ENCODE measurements at regions not wholly inside any gene's neighbourhood (a gene's known extent, or its start where the extent isn't known, plus 50 kb on each side); places are given as distances from the start of the nearest gene placed in this dataset.

DNA sequence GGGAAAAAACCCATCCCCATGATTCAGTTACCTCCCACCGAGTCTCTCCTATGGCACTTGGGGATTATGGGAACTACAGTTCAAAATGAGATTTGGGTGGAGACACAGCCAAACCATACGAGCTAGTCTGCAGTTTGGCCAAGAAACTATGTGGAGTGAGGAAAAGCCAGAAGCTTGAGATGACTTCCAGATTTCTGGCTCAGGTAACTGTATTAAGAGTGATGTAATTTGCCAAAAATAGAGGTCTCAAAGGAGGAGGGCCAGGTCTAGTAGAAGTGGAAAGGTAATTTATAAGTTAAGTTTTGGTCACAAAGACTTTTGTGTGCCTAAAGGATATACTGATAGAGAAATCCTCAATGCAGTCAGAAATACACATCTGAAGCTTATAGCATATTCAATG is 279.7 kb upstream of the MGMT start:
- H2AFZ ChIP-seq (ENCODE audit: low read length), result no peak overlapping the region
- H3K36me3 ChIP-seq (replicated peaks in 1 of 2; ENCODE audit: control insufficient read depth in 1 of 2, insufficient read depth in 2 of 2, low read length in 2 of 2), result no peaks in the 10 kb centered on the region
- intact Hi-C loops (cut with micrococcal nuclease; ENCODE audit: unreplicated experiment) (no loop called here), in situ Hi-C loops (cut with HindIII; ENCODE audit: extremely low pct_ligation_motif_present, low pct_unique_long_range_greater_than_20kb) (no loop called here)
- H3K27ac ChIP-seq (ENCODE audit: extremely low read length, insufficient read depth, low read length), result no peak overlapping the region
- ATAC-seq (no peak), DNase-seq (ENCODE audit: low spot score) (no peak), FAIRE-seq (no peak)
- TF ChIP-seq HOXA3 (CRISPR knock-in tag; IDR thresholded peaks at IDR 0.05), result no peak
- TF ChIP-seq HMG20B (CRISPR knock-in tag; conservative IDR thresholded peaks at IDR 0.05), result no peak
- no peak for TF ChIP-seq ISX (CRISPR knock-in tag; conservative IDR thresholded peaks at IDR 0.05)
- no peak for TF ChIP-seq ZNF124 (CRISPR knock-in tag; IDR thresholded peaks at IDR 0.05)
- no peak for TF ChIP-seq FOXP4 (CRISPR knock-in tag; IDR thresholded peaks at IDR 0.05)
- no peak for TF ChIP-seq ZNF709 (CRISPR knock-in tag; IDR thresholded peaks at IDR 0.05)
- no peak for TF ChIP-seq BRD4 (CRISPR knock-in tag; IDR thresholded peaks at IDR 0.05)
- no peak for TF ChIP-seq PLRG1 (conservative IDR thresholded peaks at IDR 0.05)
- TF ChIP-seq ZNF407 (CRISPR knock-in tag; IDR thresholded peaks at IDR 0.05; ENCODE audit: not compliant biosample characterization), result no peak
- TF ChIP-seq AFF4 (CRISPR knock-in tag; IDR thresholded peaks at IDR 0.05), result no peak
- TF ChIP-seq CENPBD1 (CRISPR knock-in tag; IDR thresholded peaks at IDR 0.05; ENCODE audit: borderline replicate concordance, low read depth), result no peak
- ChIA-PET POLR2A (no interaction called here), CTCF (ENCODE audit: low intra/inter-chr PET ratio, low total read pairs) (no interaction called here)
- 0% methylated on average over 2 of the region's 2 CpGs for WGBS (ENCODE audit: low lambda C conversion rate)
- no peaks in the 10 kb centered on the region for H4K20me1 ChIP-seq (ENCODE audit: insufficient read depth, low read length)
- H3K27me3 ChIP-seq (ENCODE audit: control insufficient read depth in 1 of 2, insufficient read depth in 2 of 2, low read length in 2 of 2), result no peaks in the 10 kb centered on the region; a peak in 1 of 5 replicates
- BruUV-seq (replicated peaks), result no TSS peak
- H3K79me2 ChIP-seq (ENCODE audit: insufficient read depth, low read length), result no peaks in the 10 kb centered on the region
- H3K9ac ChIP-seq (ENCODE audit: insufficient read depth, low read depth, low read length), result no peak overlapping the region
- H3K9me3 ChIP-seq (ENCODE audit: low read length), result peaks cover 11% of the 10 kb centered on the region; the same call in 1 of the 2 replicates
- no peak overlapping the region for H3K4me2 ChIP-seq (ENCODE audit: low read depth, low read length)
- no peaks in the 10 kb centered on the region for H3K4me1 ChIP-seq (ENCODE audit: insufficient read depth, low read length)
- H3K4me3 ChIP-seq (replicated peaks in 1 of 3; ENCODE audit: insufficient read depth in 1 of 3, low read depth in 2 of 3, low read length in 3 of 3), result no peak overlapping the region

Measured in HepG2 (cell line).